ENCODE measurements at regions not wholly inside any gene's neighbourhood (a gene's known extent, or its start where the extent isn't known, plus 50 kb on each side); places are given as distances from the start of the nearest gene placed in this dataset.

DNA sequence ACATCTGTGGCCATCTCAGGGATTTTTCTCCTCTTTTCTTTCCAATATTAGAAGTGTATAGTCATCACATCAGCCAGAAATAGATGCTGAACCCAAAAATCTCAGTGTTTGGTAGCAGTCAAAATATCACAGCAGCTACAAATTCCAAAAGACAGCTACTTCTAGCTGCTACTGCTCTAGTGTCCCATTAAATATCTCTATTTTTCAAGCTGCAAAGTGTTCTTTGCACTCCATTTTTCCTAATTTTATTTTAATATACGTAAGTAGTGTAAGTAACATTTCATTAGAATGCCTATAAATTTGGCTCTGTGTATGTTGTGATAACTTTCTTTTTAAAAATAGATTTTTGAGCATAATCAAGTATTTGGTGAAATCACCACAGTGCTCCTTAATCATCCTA, 967.3 kb downstream of the BCL11A start:
- no peaks in the 10 kb centered on the region for H3K36me3 ChIP-seq (ENCODE audit: insufficient read depth, insufficient read length, low read length)
- no peaks in the 10 kb centered on the region for H3K9me3 ChIP-seq (ENCODE audit: insufficient read depth, low read length)
- no peak overlapping the region for H3K9ac ChIP-seq (ENCODE audit: insufficient read length, low read depth)
- TF ChIP-seq SUZ12 (IDR thresholded peaks at IDR 0.05; ENCODE audit: extremely low read depth, insufficient read depth, insufficient read length) = no peak
- TF ChIP-seq YY1 (IDR thresholded peaks at IDR 0.05; ENCODE audit: insufficient read depth, insufficient read length) = no peak
- TF ChIP-seq ZNF274 (IDR thresholded peaks at IDR 0.05; ENCODE audit: low read depth, low read length) = no peak
- H3K4me3 ChIP-seq (ENCODE audit: insufficient read length, low read depth) = no peak overlapping the region
- H3K27me3 ChIP-seq (ENCODE audit: insufficient read depth, insufficient read length) = no peaks in the 10 kb centered on the region
- no peak for DNase-seq (ENCODE audit: low read depth, low spot score)
- no peaks in the 10 kb centered on the region for H3K4me1 ChIP-seq (ENCODE audit: insufficient read depth, insufficient read length)

DNA sequence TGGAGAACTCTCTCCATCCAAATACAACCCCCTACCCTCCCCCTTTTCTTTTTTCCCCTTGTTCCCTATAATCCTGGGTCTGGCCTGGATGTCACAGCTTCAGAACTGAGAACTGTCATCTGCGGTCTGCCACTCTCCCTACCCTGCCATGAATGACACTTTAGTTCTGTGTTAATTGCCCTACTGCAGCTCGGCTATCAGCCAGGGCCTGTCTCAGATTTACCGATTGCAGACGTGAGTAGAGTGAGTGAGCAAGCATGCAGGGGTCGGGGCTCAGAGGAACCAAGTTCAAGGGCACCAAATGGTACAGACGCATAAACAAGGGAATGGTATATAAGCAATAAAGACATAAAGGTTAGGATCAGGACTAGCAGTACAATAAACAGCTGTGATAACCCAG, 967.8 kb downstream of the BCL11A start:
- Histone ChIP-seq H3K4me3 (ENCODE audit: insufficient read length, low read depth) (no peak overlapping the region), H3K9ac (ENCODE audit: insufficient read length, low read depth) (no peak overlapping the region), H3K4me1 (ENCODE audit: insufficient read depth, insufficient read length) (no peaks in the 10 kb centered on the region), H3K27me3 (ENCODE audit: insufficient read depth, insufficient read length) (no peaks in the 10 kb centered on the region), H3K36me3 (ENCODE audit: insufficient read depth, insufficient read length, low read length) (no peaks in the 10 kb centered on the region), H3K9me3 (ENCODE audit: insufficient read depth, low read length) (no peaks in the 10 kb centered on the region)
- TF ChIP-seq SUZ12 (IDR thresholded peaks at IDR 0.05; ENCODE audit: extremely low read depth, insufficient read depth, insufficient read length) (no peak), ZNF274 (IDR thresholded peaks at IDR 0.05; ENCODE audit: low read depth, low read length) (no peak), YY1 (IDR thresholded peaks at IDR 0.05; ENCODE audit: insufficient read depth, insufficient read length) (no peak)
- no peak for DNase-seq (ENCODE audit: low read depth, low spot score)

DNA sequence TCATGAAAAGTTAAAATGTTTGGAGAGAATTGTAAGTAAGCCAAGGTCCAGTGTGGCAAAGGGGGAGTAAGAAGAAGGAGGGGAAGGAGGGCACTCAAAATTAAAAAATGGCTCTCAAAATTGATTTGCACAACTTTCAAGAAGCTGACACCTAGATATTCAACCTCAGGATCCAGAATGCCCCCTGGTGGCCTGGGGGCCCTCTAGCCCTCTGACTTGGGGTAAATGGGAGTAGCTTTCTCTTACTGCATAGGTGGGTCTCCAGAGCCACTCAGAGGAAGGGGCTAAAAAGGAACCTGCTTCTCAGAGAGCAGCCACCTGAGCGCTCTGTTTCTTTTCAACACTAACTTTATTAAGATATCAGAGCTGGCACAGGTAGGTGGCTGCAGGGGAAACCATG, 968.5 kb downstream of the BCL11A start:
- H3K9me3 ChIP-seq (ENCODE audit: insufficient read depth, low read length) = no peaks in the 10 kb centered on the region
- no peaks in the 10 kb centered on the region for H3K36me3 ChIP-seq (ENCODE audit: insufficient read depth, insufficient read length, low read length)
- no peak for TF ChIP-seq SUZ12 (IDR thresholded peaks at IDR 0.05; ENCODE audit: extremely low read depth, insufficient read depth, insufficient read length)
- TF ChIP-seq ZNF274 (IDR thresholded peaks at IDR 0.05; ENCODE audit: low read depth, low read length) = no peak
- no peak for TF ChIP-seq YY1 (IDR thresholded peaks at IDR 0.05; ENCODE audit: insufficient read depth, insufficient read length)
- no peaks in the 10 kb centered on the region for H3K27me3 ChIP-seq (ENCODE audit: insufficient read depth, insufficient read length)
- peak; percentile 50 for DNase-seq (ENCODE audit: low read depth, low spot score)
- H3K4me3 ChIP-seq (ENCODE audit: insufficient read length, low read depth) = no peak overlapping the region
- no peaks in the 10 kb centered on the region for H3K4me1 ChIP-seq (ENCODE audit: insufficient read depth, insufficient read length)
- no peak overlapping the region for H3K9ac ChIP-seq (ENCODE audit: insufficient read length, low read depth)

DNA sequence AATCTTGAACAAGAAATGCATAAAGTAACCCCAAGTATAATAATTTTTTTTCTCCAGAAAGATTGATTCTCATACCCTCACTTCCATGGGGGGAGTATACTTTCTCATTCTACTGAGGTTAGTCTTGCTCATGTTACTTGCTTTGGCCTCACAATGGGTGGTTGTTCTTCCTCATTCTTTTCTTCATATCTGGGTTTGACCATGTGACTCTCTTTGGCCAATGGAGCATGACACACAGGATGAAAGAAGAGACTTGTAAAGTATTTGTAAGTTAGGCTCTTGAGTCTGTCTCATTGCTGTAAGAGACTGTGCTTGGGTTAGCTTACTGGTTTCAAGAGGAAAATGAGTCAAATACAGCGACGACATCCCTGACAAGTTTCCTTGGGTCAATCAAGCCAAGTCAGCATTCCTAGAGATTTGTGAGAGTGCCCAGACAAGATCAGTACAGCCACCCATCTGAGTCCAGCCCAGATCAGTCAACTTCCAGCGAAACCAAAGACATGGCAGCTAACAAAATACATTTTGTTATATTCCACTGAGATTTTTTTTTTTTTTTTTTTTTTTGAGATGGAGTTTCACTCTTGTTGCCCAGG, 970.2 kb downstream of the BCL11A start:
- Histone ChIP-seq H3K36me3 (ENCODE audit: insufficient read depth, insufficient read length, low read length) (no peaks in the 10 kb centered on the region), H3K9ac (ENCODE audit: insufficient read length, low read depth) (no peak overlapping the region), H3K9me3 (ENCODE audit: insufficient read depth, low read length) (no peaks in the 10 kb centered on the region), H3K4me1 (ENCODE audit: insufficient read depth, insufficient read length) (no peaks in the 10 kb centered on the region), H3K27me3 (ENCODE audit: insufficient read depth, insufficient read length) (no peaks in the 10 kb centered on the region), H3K4me3 (ENCODE audit: insufficient read length, low read depth) (no peak overlapping the region)
- no peak for TF ChIP-seq YY1 (IDR thresholded peaks at IDR 0.05; ENCODE audit: insufficient read depth, insufficient read length)
- TF ChIP-seq SUZ12 (IDR thresholded peaks at IDR 0.05; ENCODE audit: extremely low read depth, insufficient read depth, insufficient read length) = no peak
- no peak for TF ChIP-seq ZNF274 (IDR thresholded peaks at IDR 0.05; ENCODE audit: low read depth, low read length)
- no peak for DNase-seq (ENCODE audit: low read depth, low spot score)

DNA sequence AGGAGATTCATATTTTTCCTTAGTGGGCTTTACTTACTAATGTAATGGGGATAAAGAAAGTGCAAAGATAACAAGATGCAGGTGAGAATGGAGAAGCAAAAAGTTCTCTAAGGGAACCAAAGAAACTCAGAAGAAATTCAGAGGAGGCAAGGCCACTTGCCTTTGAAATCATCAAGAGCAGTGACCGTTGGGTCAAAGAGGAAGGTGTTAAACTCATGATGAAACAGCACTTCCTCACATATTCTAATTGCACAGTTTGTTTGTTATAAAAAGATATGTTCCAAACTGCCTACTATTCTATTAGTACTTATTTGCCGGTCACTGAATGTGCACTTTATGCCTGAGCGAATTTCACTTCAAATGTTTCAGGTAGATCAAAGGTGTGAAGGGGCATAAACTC, 975.1 kb downstream of the BCL11A start:
- no peaks in the 10 kb centered on the region for H3K9me3 ChIP-seq (ENCODE audit: insufficient read depth, low read length)
- H3K36me3 ChIP-seq (ENCODE audit: insufficient read depth, insufficient read length, low read length) = no peaks in the 10 kb centered on the region
- TF ChIP-seq ZNF274 (IDR thresholded peaks at IDR 0.05; ENCODE audit: low read depth, low read length) (no peak), YY1 (IDR thresholded peaks at IDR 0.05; ENCODE audit: insufficient read depth, insufficient read length) (no peak), SUZ12 (IDR thresholded peaks at IDR 0.05; ENCODE audit: extremely low read depth, insufficient read depth, insufficient read length) (no peak)
- no peak overlapping the region for H3K4me3 ChIP-seq (ENCODE audit: insufficient read length, low read depth)
- no peak overlapping the region for H3K9ac ChIP-seq (ENCODE audit: insufficient read length, low read depth)
- no peaks in the 10 kb centered on the region for H3K27me3 ChIP-seq (ENCODE audit: insufficient read depth, insufficient read length)
- no peaks in the 10 kb centered on the region for H3K4me1 ChIP-seq (ENCODE audit: insufficient read depth, insufficient read length)
- DNase-seq (ENCODE audit: low read depth, low spot score) = no peak

DNA sequence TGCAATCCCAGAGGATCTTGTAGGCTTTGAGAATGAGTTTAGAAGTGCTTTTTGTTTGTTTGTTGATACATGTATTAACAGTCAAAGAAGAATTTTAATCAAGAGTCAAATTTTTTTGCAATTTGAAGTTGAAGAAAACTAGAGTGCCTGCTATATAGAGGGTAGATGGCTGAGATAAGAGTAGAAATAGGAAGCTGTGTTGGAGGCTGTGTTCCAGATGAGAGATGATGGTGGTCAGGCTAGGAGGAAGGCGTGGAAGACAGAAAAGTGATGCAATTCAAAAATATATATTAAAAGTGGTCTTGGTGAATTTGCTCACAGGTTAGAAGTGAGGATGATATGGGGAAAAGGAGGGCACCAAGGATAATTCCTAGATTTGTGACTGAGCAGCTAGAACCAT, 978.3 kb downstream of the BCL11A start:
- Histone ChIP-seq H3K4me3 (ENCODE audit: insufficient read length, low read depth) (no peak overlapping the region), H3K9ac (ENCODE audit: insufficient read length, low read depth) (no peak overlapping the region), H3K4me1 (ENCODE audit: insufficient read depth, insufficient read length) (no peaks in the 10 kb centered on the region), H3K36me3 (ENCODE audit: insufficient read depth, insufficient read length, low read length) (no peaks in the 10 kb centered on the region), H3K27me3 (ENCODE audit: insufficient read depth, insufficient read length) (no peaks in the 10 kb centered on the region), H3K9me3 (ENCODE audit: insufficient read depth, low read length) (no peaks in the 10 kb centered on the region)
- TF ChIP-seq ZNF274 (IDR thresholded peaks at IDR 0.05; ENCODE audit: low read depth, low read length) = no peak
- TF ChIP-seq SUZ12 (IDR thresholded peaks at IDR 0.05; ENCODE audit: extremely low read depth, insufficient read depth, insufficient read length) = no peak
- no peak for TF ChIP-seq YY1 (IDR thresholded peaks at IDR 0.05; ENCODE audit: insufficient read depth, insufficient read length)
- no peak for DNase-seq (ENCODE audit: low read depth, low spot score)

DNA sequence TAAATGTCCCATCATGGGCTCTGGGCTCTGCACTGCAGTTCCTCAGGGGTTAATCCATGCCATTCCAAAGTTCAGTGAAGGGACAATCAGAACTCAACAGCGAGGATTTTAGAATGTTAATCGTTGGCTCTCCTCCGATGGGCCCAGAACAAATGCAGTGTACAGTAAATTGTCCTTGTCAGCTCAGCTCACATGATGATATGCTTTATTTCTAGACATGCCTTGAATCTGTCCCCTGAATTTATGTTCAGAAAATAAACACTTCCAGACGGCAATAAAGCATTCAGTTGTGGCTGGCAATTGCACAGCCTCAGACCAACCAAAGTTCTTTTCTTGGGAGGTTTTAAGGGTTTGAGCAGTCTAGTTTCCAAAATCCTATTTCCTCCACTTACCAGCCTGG, 981.2 kb downstream of the BCL11A start:
- DNase-seq (ENCODE audit: low read depth, low spot score) = no peak
- H3K4me3 ChIP-seq (ENCODE audit: insufficient read length, low read depth) = no peak overlapping the region

More for the DNA sequence above, 981.2 kb downstream of the BCL11A start:
- no peaks in the 10 kb centered on the region for H3K27me3 ChIP-seq (ENCODE audit: insufficient read depth, insufficient read length)
- no peaks in the 10 kb centered on the region for H3K4me1 ChIP-seq (ENCODE audit: insufficient read depth, insufficient read length)
- H3K9ac ChIP-seq (ENCODE audit: insufficient read length, low read depth) = no peak overlapping the region
- no peaks in the 10 kb centered on the region for H3K36me3 ChIP-seq (ENCODE audit: insufficient read depth, insufficient read length, low read length)
- TF ChIP-seq SUZ12 (IDR thresholded peaks at IDR 0.05; ENCODE audit: extremely low read depth, insufficient read depth, insufficient read length) (no peak), ZNF274 (IDR thresholded peaks at IDR 0.05; ENCODE audit: low read depth, low read length) (no peak), YY1 (IDR thresholded peaks at IDR 0.05; ENCODE audit: insufficient read depth, insufficient read length) (no peak)
- H3K9me3 ChIP-seq (ENCODE audit: insufficient read depth, low read length) = no peaks in the 10 kb centered on the region
